ENCODE measurements at regions not wholly inside any gene's neighbourhood (a gene's known extent, or its start where the extent isn't known, plus 50 kb on each side); places are given as distances from the start of the nearest gene placed in this dataset.

DNA sequence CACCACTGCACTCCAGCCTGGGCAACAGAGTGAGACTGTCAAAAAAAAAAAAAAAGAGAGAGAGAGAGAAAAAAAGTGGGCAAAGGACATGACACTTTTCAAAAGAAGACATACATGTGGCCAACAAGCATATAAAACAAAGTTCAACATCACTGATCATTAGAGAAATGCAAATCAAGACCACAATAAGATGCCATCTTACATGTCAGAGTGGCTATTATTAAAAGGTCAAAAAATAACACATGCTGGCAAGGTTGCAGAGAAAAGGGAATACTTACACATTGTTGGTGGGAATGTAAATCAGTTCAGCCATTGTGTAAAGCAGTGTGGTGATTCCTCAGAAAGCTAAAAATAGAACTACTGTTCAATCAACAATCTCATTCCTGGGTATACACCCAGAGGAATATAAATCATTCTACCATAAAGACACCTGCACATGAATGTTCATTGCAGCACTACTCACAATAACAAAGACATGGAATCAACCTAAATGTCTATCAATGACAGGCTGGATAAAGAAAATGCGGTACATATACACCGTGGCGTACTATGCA, 94.9 kb upstream of the TRIM2 start:
- no peak for DNase-seq

DNA sequence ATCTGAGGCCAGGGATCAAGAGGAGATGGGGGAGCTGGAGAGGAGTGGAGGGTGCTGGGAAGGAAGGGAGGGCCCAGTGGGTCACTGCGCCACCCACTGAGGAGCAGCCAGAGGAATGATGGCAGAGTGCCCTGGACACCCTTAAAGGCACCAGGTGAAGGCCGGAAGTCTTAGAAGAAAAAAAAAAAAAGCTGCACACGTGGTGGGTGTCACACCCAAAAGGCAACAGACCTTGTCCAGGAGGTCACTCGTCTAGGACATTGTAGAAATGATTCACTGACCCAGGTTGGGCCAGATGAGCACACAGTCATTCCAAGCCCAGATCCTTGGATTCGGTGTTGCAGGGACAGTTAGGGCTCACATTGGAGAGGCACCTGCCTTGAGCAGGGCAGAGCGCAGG, 93.5 kb upstream of the TRIM2 start:
- DNase-seq, result no peak

DNA sequence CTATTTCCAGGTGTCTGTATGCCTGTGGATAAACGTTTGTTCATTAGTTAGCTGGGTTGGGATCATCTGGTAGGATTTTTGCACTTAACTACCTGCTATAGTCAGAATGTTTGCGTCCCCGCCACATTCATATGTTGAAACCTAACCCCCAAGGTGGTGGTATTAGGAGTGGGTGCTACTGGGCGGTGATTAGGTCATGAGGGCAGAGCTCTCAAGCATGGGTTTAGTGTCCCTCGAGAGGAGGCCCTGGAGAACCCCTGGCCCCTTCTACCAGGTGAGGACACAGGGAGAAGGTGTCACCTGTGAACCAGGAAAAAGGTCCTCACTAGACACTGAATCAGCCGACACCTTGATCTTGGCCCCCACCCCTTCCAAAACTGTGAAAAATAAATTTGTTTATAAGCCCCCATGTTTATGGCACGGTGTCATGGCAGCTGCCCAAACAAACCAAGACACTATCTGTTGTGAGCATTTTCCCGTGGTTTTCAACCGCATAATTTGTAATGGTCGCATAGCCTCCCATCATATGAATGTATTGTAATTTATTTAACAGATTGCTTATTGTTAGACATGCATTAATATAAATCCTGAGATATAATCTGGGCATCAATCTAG, 92.7 kb upstream of the TRIM2 start:
- DNase-seq, result no peak

DNA sequence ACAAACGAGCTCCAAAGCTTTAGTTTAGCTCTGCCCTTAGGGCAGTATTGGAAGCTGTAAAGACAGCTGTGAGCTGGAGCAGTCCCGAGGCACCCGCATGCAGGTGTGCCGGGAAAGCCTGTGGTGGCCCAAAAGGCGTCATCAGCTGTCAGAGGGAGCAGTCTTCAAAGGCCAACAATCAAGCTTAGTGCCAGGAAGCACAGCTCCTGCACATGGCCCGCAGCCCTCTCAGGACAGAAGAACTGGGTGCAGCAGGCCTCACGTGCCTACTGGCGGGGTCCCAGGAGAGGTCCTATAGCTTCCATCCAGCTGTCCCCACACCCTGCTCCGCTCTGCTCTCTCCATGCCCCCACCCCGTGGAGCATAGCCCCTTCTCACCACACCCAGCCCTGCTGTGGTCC, 92.2 kb upstream of the TRIM2 start:
- DNase-seq, result no peak

DNA sequence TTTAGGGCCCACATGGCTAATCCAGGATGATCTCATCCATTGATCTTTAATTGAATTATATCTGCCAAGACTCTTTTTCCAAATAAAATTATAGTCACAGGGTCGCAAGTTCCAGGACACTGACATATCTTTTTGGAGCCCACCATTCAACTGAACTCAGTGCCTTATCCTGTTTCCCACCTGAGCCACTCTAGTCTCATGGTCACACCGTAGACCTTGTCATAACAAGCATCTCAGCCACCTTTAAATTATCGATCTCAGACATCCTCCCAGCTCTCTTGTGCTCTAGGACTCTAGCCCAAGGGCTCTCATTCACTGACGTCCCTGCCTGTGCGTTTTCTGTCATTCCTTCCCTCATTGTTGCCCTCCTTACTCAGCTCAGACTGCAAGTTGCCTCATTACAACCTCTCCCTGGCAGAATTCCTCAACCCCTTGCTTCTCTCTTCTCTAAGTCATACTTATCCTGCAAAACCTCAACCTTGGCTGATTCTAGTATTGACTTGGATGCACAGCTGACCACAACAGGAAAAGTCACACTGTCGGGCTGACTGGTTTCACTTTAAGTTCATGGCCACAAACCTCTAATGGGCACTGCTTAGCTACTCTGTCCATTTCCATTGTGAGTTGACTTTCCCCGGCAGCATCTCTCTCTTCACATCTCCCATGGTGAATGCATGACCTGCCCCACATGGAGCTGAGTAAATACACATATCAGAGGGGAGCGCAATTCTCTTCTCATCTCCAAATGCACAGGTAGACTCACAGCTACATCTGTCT, 91.0 kb upstream of the TRIM2 start:
- no peak for DNase-seq

DNA sequence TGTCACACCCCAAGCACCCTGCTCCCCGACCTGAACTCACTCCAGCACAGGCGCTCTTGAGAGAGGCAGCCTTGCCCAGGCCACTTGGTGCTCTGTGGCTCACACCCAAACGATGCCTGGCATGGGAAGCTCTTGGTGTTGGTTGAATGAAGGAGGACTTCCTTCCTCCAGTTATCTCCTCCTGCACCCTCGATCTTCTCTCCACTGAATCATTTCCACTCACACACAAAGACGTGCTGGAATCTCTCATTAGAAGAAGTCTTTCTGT, 90.5 kb upstream of the TRIM2 start:
- DNase-seq, result no peak

DNA sequence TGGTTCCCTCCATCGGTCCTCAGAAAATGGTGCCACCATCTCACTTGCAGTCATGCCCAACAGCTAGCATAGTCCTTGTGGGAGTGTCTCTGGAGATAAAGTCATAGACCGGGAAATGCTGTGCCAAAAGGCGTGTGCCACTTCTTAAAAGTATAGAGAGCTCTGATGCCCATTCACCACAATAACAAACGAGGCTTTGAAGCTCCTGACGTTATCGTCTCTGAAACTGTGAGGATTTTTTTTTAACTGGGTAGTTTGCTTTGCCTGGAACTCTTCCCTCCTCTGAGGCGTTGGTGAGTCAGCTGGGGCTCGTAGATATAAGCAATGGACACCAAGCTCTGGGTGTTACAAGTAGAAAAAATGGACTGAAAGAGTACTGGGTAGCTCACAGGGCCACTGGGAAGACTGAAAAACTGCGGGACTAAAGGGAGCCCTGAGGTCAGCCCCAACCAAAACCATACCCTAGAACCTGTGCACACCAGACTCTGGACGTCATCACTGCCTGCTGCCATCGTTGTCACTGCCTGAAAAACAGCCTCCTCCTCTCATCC, 89.4 kb upstream of the TRIM2 start:
- DNase-seq, result peak; percentile 79

DNA sequence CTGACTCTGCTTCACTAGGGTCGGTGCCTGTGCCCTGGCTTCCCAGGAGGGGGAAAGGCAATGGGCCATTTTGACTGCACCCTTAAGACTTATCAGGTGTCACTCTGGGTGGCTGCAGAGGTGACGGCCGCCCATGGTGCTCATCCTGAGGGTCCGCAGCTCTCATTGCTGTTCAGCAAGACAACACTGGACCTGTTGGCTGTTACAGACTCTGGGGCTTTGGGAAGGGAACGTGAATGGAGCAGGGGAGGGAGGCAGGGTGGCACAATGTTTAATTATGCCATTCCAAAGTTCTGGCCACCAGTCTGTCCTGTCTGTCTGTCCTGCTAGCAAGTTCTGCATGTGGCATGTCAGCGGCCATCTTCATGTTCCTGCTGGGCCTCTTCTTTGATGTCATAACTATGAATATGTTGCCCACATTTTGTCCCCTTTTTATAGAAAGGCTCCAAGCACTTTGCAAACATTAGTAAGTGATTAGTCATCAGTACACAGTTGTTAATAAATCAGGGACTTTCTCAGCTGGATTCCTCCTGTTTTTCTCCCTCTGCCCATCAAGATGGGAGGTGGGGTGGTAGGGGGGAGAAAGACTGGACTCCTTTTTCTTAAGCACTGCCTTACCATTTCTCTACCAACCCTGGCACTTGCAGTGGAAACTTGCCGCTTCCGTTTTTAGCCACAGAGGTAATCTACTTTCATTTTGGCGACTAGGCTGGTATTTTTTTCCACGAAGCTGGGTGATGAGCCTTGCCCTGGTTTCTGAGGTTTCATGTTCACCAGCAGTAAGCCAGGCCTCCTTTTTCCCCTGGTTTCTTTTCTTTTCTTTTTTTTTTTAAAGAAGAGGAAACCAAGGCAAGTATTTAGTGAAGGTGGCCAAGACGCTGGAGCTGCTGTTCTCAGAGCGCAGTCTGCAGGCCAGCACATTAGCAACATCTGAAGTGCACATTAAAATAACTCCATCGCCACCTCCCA, 88.6 kb upstream of the TRIM2 start:
- peak; percentile 85 for DNase-seq

DNA sequence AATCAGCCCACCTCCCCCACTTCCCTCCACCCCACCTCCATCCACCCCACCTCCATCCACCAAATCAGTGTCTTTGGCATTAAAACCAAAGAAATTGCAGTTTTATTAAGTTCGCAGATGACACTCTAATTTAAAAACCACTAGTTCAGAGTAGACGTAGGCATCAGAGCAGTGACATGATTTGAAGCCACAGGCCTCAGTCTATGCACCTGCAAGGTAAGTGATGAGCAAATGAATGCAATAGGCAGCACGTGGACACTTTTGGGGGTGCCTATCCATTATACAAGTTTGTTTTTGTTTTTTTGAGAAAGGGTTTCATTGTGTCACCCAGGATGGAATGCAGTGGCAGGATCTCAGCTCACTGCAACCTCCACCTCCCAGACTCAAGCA, 88.0 kb upstream of the TRIM2 start:
- no peak for DNase-seq

DNA sequence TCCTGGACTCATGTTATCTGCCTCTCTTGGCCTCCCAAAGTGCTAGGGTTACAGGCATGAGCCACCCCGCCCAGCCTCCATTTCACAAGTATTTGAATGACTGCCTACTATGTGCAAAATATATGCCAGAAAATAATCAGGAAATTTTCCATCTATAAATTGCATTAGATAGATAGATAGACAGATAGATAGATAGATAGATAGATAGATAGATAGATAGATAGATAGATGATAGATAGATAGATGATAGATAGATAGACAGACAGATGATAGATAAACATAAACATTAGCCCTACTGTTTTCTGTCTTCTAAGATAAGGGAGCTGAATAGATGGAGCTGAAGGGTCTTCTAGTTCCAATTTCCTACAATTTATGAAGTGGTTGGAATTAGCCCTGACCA, 87.4 kb upstream of the TRIM2 start:
- no peak for DNase-seq

DNA sequence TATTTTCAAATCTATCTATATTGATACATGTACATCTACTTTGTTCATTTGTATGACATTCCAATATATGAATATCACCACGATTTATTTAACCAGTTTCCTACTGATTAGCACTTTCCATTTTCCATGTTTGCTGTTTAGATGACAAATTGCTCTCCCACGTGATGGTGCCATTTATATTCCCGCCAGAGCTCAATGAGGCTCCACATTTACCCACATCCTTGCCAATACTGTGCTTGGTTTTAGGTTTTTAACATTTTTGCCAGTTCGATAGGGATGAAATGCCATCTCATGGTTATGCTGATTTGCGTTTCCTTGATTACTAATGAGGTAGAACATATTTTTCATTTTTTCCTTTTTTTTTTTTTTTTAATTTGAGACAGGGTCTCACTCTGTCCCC, 86.7 kb upstream of the TRIM2 start:
- no peak for DNase-seq

DNA sequence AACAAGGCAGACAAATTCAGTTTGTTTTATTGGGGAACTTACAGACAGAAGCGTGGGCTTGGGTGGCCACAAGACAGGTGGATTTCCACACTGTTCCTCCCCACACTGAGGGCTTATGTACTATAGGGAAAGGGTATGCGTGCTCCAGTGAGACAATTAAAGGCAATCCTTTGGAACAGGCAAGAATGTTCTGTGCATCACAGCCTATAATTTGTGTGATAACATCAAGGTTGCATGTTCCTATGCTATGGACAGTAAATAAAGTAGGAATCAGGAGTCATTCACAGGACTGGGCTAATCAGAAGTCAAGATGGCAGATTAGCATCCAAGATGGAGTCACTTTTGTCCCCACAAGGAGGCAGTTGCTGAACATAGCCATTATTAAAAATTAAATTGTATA, 84.6 kb upstream of the TRIM2 start:
- no peak for DNase-seq

DNA sequence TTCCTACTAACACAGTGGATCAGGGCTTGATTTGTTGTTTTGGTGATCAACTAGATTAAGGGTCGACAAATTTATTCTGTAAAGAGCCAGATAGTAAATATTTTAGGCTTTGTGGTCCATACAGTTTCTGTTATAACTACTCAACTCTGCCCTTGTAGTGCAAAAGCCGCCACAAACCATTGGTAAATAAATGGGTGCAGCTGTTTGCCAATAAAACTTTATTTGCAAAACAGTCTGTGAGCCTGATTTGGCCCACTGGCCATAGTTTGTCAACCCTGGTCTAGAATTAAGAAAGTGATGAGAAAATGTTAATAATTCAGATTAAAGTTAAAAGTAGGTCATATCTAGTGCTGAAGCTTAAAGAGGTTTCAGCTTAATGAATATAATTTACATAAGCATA, 84.0 kb upstream of the TRIM2 start:
- DNase-seq, result no peak

DNA sequence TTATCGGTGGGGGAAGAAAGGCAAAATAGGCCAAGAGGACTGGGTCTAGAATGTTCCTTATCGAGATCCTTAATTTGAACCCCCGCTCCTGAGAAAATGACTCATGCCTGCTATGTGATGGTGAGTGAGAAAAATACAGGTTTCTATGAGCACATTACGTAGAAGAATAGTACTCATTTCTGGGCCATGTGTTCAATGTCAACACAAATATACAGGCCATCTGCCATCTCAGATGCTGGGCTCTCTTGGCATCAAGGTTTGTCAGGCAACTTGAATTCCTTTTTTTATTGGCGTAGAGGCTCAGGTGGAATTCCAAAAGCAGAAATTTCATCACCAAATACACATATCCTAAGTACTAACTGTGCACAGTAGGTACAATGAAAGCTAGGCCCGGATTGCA, 81.4 kb upstream of the TRIM2 start:
- no peak for DNase-seq

DNA sequence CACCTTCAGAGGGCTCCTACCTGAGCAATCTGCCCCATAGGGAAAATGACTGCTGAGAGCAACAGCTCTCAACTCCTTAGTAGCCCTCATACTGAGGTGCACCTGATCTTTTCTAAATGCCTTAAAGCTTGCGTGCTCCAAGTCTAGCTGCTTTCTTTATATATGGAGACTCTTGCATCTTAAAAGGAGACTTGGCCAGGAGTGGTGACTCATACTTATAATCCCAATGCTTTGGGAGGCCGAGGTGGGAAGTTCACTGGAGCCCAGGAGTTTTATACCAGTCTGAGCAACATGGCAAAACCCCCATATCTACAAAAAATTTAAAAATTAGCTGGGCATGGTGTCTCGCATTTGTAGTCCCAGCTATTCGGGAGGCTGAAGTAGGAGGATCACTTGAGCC, 78.1 kb upstream of the TRIM2 start:
- no peak for DNase-seq

DNA sequence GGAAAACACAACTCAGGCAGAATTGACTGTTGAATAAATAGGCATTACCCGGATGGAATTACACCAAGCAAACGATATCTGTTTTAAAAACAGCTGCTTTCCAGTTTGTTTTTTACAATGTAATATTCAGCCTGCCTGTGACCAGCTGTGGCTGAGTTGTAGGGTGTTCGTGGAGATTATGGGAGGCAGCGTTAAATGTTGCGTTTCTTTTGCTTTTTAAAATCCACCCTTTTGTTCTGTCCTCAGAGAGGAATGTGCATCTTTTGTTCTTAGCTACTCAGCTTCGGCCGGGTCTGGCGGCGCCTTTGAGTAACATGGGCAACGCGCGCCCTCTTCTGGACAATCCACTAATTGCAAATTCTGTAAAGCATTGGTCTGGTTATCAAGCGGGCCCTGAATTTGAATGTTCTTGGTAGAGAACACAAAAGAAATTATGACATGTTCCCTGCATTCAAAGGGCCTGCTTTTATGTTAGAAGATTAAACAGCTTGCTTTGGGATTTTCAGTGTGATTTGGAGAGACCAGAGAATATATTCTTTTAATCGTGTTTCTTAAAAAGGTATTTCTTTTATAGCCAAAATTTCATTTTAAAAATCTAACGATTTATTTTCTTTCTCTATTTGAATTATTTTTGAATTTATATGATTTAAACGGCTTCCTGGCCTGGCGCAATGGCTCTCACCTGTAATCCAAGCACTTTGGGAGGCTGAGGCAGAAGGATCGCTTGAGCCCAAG, 76.3 kb upstream of the TRIM2 start:
- DNase-seq, result peak; percentile 74

DNA sequence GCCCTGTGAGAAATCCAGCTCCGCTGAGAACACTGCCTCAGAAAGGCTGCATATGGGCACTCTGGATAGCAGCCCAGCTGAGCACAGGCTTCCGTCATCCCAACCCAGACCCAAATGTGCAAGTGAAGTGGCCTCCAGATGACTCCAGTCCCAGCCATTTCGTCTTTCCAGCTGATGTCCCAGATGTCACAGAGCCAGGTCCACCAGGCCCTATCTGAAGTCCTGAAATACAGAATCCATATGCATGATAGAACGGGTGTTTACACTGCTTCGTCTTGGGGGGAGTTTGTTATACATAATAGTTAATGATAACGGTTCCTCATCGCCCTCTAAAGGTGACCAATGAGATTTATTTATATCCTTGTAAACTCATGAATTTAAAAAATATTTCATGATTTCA, 72.6 kb upstream of the TRIM2 start:
- DNase-seq, result no peak

DNA sequence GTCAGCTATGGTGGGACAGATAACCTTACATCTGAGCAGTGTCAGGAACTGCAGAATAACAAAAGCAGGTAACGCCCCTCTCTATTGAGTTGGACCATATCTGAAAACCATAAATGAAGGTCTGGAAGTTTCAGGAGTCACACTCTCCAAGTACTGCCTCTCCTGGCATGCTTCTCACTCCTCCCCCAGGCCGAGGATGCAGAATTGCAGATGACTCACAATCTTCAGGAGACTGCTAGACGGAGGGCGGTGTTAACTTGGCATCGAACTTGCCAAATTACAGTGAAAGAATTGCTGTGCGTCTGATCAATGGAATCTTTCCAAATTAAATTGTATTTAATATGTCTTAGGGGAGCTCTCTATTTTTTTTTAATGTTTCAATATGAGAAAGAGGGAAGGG, 67.1 kb upstream of the TRIM2 start:
- DNase-seq, result peak; percentile 86

DNA sequence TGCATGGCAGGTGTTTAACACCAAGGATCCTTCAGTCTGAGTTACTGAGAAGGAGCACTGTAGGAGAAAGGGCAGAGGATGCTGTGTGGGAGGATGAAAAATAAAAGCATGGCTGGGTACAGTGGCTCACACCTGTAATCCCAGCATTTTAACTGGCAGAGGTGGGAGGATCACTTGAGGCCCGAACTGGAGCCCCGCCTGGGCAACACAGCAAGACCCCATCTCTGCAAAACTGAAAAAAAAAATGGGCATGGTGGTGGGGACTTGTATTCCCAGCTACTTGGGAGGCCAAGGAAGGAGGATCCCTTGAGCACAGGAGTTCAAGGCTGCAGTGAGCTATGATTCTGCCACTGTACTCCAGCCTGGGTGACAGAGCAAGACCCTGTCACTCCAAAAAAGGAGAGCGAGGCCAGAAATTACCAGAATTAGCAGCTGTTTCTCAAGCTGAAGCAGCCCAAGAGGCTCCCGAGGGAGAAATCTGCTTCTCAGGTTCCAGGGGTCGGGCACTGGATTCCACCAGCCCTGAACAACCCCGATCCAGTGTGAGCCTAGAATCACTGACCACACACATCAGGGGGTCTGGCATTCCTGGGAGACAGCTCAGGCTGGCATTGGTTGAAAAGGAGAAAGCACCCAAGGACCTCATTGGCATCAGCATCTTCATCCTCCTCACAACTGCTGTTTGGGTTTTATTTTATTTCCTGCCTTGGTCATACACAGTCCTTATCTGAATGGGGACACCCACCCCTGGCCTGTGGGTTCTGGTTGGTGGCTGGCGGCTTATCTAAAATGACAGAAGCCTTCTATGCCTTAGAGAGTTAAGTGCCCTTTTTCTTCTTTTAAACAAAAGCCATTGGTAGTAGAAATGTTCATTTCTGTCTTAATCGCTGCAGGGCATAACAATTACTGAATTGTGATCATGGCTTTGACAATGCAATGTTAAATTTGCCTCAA, 66.3 kb upstream of the TRIM2 start:
- DNase-seq, result no peak

DNA sequence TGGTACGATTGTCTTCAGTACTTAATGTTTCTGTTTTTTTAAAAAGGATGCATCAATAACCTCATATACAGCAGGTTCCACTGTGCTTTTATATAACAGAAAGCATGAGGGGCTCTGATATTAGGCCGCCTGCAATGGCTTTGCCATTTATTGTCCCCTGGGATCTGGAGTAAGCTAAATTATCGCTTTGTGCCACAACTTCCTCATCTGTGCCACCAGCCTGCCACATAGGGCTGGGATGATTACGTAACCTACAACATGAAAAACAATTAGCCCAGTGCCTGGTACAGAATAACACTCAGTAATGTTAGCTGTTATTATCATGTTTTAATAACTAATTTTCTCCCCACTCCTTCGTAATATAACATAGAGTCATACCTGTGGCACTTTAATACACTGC, 65.5 kb upstream of the TRIM2 start:
- no peak for DNase-seq

DNA sequence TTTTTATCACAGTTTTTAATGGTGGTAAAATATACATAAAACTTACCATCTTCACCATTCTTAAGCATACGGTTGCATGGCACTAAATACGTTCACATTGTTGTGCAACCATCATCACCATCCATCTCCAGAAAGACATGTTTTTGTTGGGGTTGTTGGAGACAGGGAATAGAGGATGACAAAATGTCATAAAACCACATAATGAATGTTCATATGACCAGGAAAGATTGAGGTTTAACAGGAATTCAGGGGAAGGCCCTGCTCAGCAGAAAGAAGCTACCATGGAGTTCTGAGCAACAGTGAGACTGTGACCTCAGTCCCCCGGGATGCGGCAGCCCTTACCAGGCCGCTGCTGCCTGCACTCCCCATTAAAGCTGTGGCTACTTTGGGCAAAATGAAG, 63.9 kb upstream of the TRIM2 start:
- DNase-seq, result peak; percentile 75

Data from fibroblast of skin of back (primary cell).